ENCODE measurements at regions not wholly inside any gene's neighbourhood (a gene's known extent, or its start where the extent isn't known, plus 50 kb on each side); places are given as distances from the start of the nearest gene placed in this dataset.

GRCh38 chr11:25958045-25958444 is 373.9 kb upstream of the ANO3 start:
- CTCF ChIA-PET: no interaction called here
- Histone ChIP-seq H3K27me3 (replicated peaks in 2 of 5; ENCODE audit: control insufficient read depth in 4 of 5, insufficient read depth in 5 of 5, low read length in 4 of 5) (no peaks in the 10 kb centered on the region), H3K36me3 (ENCODE audit: control insufficient read depth in 4 of 4, insufficient read depth in 4 of 4, low read length in 3 of 4) (no peaks in the 10 kb centered on the region), H3K4me3 (ENCODE audit: control insufficient read depth in 1 of 7, extremely low read depth in 1 of 7, insufficient read depth in 4 of 7, low read depth in 2 of 7, low read length in 6 of 7) (no peak overlapping the region), H3K27ac (ENCODE audit: insufficient read depth in 1 of 2, low read depth in 1 of 2, low read length in 2 of 2, poor library complexity in 1 of 2, severe bottlenecking in 2 of 2) (no peak overlapping the region), H3K4me1 (ENCODE audit: control extremely low read depth in 1 of 4, control insufficient read depth in 4 of 4, insufficient read depth in 4 of 4, low read length in 3 of 4) (no peaks in the 10 kb centered on the region), H3K9me3 (ENCODE audit: control extremely low read depth in 1 of 5, control insufficient read depth in 4 of 5, insufficient read depth in 2 of 5, low read depth in 1 of 5, low read length in 4 of 5) (no peaks in the 10 kb centered on the region)
- POLR2A ChIA-PET: no interaction called here
- WGBS (ENCODE audit: insufficient coverage): 57% methylated on average over 2 of the region's 4 CpGs
- DNase-seq: no peak

DNA sequence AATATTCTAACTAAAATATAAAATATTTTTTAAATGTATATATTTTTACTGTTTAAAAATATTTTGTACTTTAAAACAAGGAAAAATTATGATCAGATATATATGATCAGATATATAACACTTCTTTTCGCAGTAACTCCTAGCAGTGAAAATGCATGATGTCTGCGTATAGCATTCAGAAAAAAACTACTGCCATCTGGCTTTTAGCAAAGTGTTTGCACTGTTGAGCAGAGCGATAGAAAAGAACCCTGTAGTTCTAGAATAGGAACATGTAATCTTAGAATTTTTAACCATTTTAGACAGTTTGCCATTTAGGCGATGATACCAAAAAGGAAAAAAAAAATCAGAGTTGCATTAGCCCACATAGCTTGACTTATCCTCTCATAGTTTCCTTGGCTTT is 370.4 kb upstream of the ANO3 start:
- no peaks in the 10 kb centered on the region for H3K9me3 ChIP-seq (ENCODE audit: control extremely low read depth in 1 of 5, control insufficient read depth in 4 of 5, insufficient read depth in 2 of 5, low read depth in 1 of 5, low read length in 4 of 5)
- CTCF ChIA-PET: no interaction called here
- no peak overlapping the region for H3K4me3 ChIP-seq (ENCODE audit: control insufficient read depth in 1 of 7, extremely low read depth in 1 of 7, insufficient read depth in 4 of 7, low read depth in 2 of 7, low read length in 6 of 7)
- POLR2A ChIA-PET: no interaction called here
- 100% methylated on average over 3 of the region's 4 CpGs for WGBS (ENCODE audit: insufficient coverage)
- no peak for DNase-seq
- no peaks in the 10 kb centered on the region for H3K27me3 ChIP-seq (replicated peaks in 2 of 5; ENCODE audit: control insufficient read depth in 4 of 5, insufficient read depth in 5 of 5, low read length in 4 of 5)
- no peaks in the 10 kb centered on the region for H3K36me3 ChIP-seq (ENCODE audit: control insufficient read depth in 4 of 4, insufficient read depth in 4 of 4, low read length in 3 of 4)
- no peak overlapping the region for H3K27ac ChIP-seq (ENCODE audit: insufficient read depth in 1 of 2, low read depth in 1 of 2, low read length in 2 of 2, poor library complexity in 1 of 2, severe bottlenecking in 2 of 2)
- H3K4me1 ChIP-seq (ENCODE audit: control extremely low read depth in 1 of 4, control insufficient read depth in 4 of 4, insufficient read depth in 4 of 4, low read length in 3 of 4): no peaks in the 10 kb centered on the region

DNA sequence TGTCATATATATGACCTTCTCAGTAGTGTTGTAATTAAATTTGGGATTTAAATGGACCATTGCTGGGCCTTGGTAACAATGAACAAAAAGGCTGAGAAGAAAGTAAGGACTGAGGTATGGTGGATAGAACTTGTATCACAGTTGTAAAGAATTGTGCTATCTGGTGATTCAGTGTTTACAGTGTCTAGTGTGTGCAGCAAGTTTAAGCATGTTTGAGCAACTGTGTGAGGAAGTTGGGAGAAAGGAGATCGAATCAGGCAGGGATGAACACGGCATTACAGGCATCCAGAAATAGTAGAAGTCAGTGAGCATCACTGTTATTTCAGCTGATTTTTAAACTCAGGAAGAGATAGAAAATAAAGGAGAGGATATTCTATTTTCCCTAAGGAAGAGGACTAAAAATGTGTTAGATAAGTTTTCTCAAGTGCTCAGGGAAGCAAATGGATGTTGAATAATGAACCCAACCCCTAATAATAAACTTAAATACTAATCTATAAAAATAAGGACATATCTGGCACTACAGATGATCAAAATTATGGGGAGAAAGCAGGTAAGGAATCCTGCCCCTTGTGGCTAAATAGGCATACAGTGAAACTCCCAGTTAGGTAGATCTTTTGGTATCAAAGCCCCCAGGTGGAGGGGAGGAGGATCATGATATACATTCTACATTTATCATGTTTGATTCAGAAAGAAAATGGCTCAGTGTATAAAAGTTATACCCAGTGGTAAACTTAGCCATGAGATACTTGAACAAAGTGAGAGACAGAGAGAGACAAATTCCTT is 361.0 kb upstream of the ANO3 start:
- DNase-seq: no peak
- no peaks in the 10 kb centered on the region for H3K4me1 ChIP-seq (ENCODE audit: control extremely low read depth in 1 of 4, control insufficient read depth in 4 of 4, insufficient read depth in 4 of 4, low read length in 3 of 4)
- H3K9me3 ChIP-seq (ENCODE audit: control extremely low read depth in 1 of 5, control insufficient read depth in 4 of 5, insufficient read depth in 2 of 5, low read depth in 1 of 5, low read length in 4 of 5): no peaks in the 10 kb centered on the region
- no peaks in the 10 kb centered on the region for H3K36me3 ChIP-seq (ENCODE audit: control insufficient read depth in 4 of 4, insufficient read depth in 4 of 4, low read length in 3 of 4)
- H3K4me3 ChIP-seq (ENCODE audit: control insufficient read depth in 1 of 7, extremely low read depth in 1 of 7, insufficient read depth in 4 of 7, low read depth in 2 of 7, low read length in 6 of 7): no peak overlapping the region
- H3K27ac ChIP-seq (ENCODE audit: insufficient read depth in 1 of 2, low read depth in 1 of 2, low read length in 2 of 2, poor library complexity in 1 of 2, severe bottlenecking in 2 of 2): no peak overlapping the region
- CTCF ChIA-PET: no interaction called here
- WGBS (ENCODE audit: insufficient coverage): 88% methylated on average over 2 of the region's 2 CpGs
- H3K27me3 ChIP-seq (replicated peaks in 2 of 5; ENCODE audit: control insufficient read depth in 4 of 5, insufficient read depth in 5 of 5, low read length in 4 of 5): no peaks in the 10 kb centered on the region
- POLR2A ChIA-PET: no interaction called here

DNA sequence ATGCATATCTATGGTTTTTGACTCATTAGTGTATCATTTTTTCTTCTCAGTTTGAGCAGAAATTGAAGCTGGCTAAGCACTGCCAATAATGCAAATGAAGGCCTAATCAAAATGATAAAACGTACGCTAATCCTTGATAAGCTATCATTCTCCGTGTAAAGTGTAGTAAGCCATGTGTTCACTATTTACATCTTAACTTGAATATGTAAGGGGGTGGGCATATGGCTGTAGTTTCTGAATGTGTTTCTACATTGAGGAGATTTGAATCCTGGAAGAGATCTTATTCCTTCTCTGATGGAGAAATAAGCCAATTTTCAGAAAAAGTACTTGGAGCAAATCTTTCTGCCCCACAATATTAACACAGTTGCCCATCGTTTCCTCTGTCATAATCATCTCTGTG is 351.8 kb upstream of the ANO3 start:
- H3K4me3 ChIP-seq (ENCODE audit: control insufficient read depth in 1 of 7, extremely low read depth in 1 of 7, insufficient read depth in 4 of 7, low read depth in 2 of 7, low read length in 6 of 7): no peak overlapping the region
- POLR2A ChIA-PET: no interaction called here
- H3K9me3 ChIP-seq (ENCODE audit: control extremely low read depth in 1 of 5, control insufficient read depth in 4 of 5, insufficient read depth in 2 of 5, low read depth in 1 of 5, low read length in 4 of 5): no peaks in the 10 kb centered on the region
- H3K27me3 ChIP-seq (replicated peaks in 2 of 5; ENCODE audit: control insufficient read depth in 4 of 5, insufficient read depth in 5 of 5, low read length in 4 of 5): peaks cover 0 to 5% (median 0%) of the 10 kb centered on the region in 5 experiments
- no CpG with 5 or more reads among the region's 4 CpGs for WGBS (ENCODE audit: insufficient coverage)
- H3K27ac ChIP-seq (ENCODE audit: insufficient read depth in 1 of 2, low read depth in 1 of 2, low read length in 2 of 2, poor library complexity in 1 of 2, severe bottlenecking in 2 of 2): no peak overlapping the region
- DNase-seq: no peak
- H3K36me3 ChIP-seq (ENCODE audit: control insufficient read depth in 4 of 4, insufficient read depth in 4 of 4, low read length in 3 of 4): no peaks in the 10 kb centered on the region
- H3K4me1 ChIP-seq (ENCODE audit: control extremely low read depth in 1 of 4, control insufficient read depth in 4 of 4, insufficient read depth in 4 of 4, low read length in 3 of 4): no peaks in the 10 kb centered on the region
- CTCF ChIA-PET: no interaction called here

- H3K4me1 ChIP-seq (ENCODE audit: control extremely low read depth in 1 of 4, control insufficient read depth in 4 of 4, insufficient read depth in 4 of 4, low read length in 3 of 4): no peaks in the 10 kb centered on the region
- H3K9me3 ChIP-seq (ENCODE audit: control extremely low read depth in 1 of 5, control insufficient read depth in 4 of 5, insufficient read depth in 2 of 5, low read depth in 1 of 5, low read length in 4 of 5): no peaks in the 10 kb centered on the region
- ChIA-PET POLR2A (no interaction called here), CTCF (interaction anchor here (1.1 kb wide), 1 partner anchor 1176 kb away, joined by 3 read pairs; no protein-coding TSS in a partner anchor)
- 17% methylated on average over 2 of the region's 4 CpGs for WGBS (ENCODE audit: insufficient coverage)
- peaks cover 0 to 5% (median 0%) of the 10 kb centered on the region in 5 experiments for H3K27me3 ChIP-seq (replicated peaks in 2 of 5; ENCODE audit: control insufficient read depth in 4 of 5, insufficient read depth in 5 of 5, low read length in 4 of 5)
- H3K4me3 ChIP-seq (ENCODE audit: control insufficient read depth in 1 of 7, extremely low read depth in 1 of 7, insufficient read depth in 4 of 7, low read depth in 2 of 7, low read length in 6 of 7): no peak overlapping the region
- DNase-seq: peak; percentile 17 to 35 (median 26)
- no peak overlapping the region for H3K27ac ChIP-seq (ENCODE audit: insufficient read depth in 1 of 2, low read depth in 1 of 2, low read length in 2 of 2, poor library complexity in 1 of 2, severe bottlenecking in 2 of 2)
- H3K36me3 ChIP-seq (ENCODE audit: control insufficient read depth in 4 of 4, insufficient read depth in 4 of 4, low read length in 3 of 4): no peaks in the 10 kb centered on the region
Measured at GRCh38 chr11:25981998-25982397, 349.9 kb upstream of the ANO3 start.

DNA sequence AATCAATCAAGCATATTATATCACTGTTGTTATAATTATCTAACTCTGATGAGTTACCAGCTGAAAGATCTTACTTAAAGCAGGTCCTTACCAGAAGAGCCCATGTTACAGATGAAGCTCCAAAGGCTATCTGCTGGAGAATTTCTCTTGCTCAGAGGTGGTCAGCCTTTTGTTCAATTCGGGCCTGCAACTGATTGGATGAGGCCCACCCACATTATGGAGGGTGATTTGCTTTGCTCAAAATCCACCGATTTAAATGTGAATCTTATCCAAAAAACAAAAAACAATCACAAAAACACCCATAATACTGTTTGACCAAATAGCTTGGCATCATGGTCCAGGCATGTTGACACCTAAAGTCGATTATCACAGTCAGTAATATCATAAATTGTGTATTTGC is 348.6 kb upstream of the ANO3 start:
- Histone ChIP-seq H3K4me3 (ENCODE audit: control insufficient read depth in 1 of 7, extremely low read depth in 1 of 7, insufficient read depth in 4 of 7, low read depth in 2 of 7, low read length in 6 of 7) (no peak overlapping the region), H3K4me1 (ENCODE audit: control extremely low read depth in 1 of 4, control insufficient read depth in 4 of 4, insufficient read depth in 4 of 4, low read length in 3 of 4) (no peaks in the 10 kb centered on the region), H3K36me3 (ENCODE audit: control insufficient read depth in 4 of 4, insufficient read depth in 4 of 4, low read length in 3 of 4) (no peaks in the 10 kb centered on the region), H3K9me3 (ENCODE audit: control extremely low read depth in 1 of 5, control insufficient read depth in 4 of 5, insufficient read depth in 2 of 5, low read depth in 1 of 5, low read length in 4 of 5) (no peaks in the 10 kb centered on the region), H3K27me3 (replicated peaks in 2 of 5; ENCODE audit: control insufficient read depth in 4 of 5, insufficient read depth in 5 of 5, low read length in 4 of 5) (peaks cover 0 to 3% (median 0%) of the 10 kb centered on the region in 5 experiments), H3K27ac (ENCODE audit: insufficient read depth in 1 of 2, low read depth in 1 of 2, low read length in 2 of 2, poor library complexity in 1 of 2, severe bottlenecking in 2 of 2) (no peak overlapping the region)
- ChIA-PET CTCF (no interaction called here), POLR2A (no interaction called here)
- WGBS (ENCODE audit: insufficient coverage): 90% methylated on average over 2 of the region's 3 CpGs
- no peak for DNase-seq

- H3K36me3 ChIP-seq (ENCODE audit: control insufficient read depth in 4 of 4, insufficient read depth in 4 of 4, low read length in 3 of 4): no peaks in the 10 kb centered on the region
- 100% methylated on average over 1 of the region's 2 CpGs for WGBS (ENCODE audit: insufficient coverage)
- no peaks in the 10 kb centered on the region for H3K4me1 ChIP-seq (ENCODE audit: control extremely low read depth in 1 of 4, control insufficient read depth in 4 of 4, insufficient read depth in 4 of 4, low read length in 3 of 4)
- ChIA-PET CTCF (no interaction called here), POLR2A (no interaction called here)
- H3K9me3 ChIP-seq (ENCODE audit: control extremely low read depth in 1 of 5, control insufficient read depth in 4 of 5, insufficient read depth in 2 of 5, low read depth in 1 of 5, low read length in 4 of 5): no peaks in the 10 kb centered on the region
- peaks cover 0 to 3% (median 0%) of the 10 kb centered on the region in 5 experiments for H3K27me3 ChIP-seq (replicated peaks in 2 of 5; ENCODE audit: control insufficient read depth in 4 of 5, insufficient read depth in 5 of 5, low read length in 4 of 5)
- no peak overlapping the region for H3K27ac ChIP-seq (ENCODE audit: insufficient read depth in 1 of 2, low read depth in 1 of 2, low read length in 2 of 2, poor library complexity in 1 of 2, severe bottlenecking in 2 of 2)
- H3K4me3 ChIP-seq (ENCODE audit: control insufficient read depth in 1 of 7, extremely low read depth in 1 of 7, insufficient read depth in 4 of 7, low read depth in 2 of 7, low read length in 6 of 7): no peak overlapping the region
- DNase-seq: no peak
Measured at GRCh38 chr11:25988178-25988577, 343.8 kb upstream of the ANO3 start.
